ENCODE measurements at regions not wholly inside any gene's neighbourhood (a gene's known extent, or its start where the extent isn't known, plus 50 kb on each side); places are given as distances from the start of the nearest gene placed in this dataset.

DNA sequence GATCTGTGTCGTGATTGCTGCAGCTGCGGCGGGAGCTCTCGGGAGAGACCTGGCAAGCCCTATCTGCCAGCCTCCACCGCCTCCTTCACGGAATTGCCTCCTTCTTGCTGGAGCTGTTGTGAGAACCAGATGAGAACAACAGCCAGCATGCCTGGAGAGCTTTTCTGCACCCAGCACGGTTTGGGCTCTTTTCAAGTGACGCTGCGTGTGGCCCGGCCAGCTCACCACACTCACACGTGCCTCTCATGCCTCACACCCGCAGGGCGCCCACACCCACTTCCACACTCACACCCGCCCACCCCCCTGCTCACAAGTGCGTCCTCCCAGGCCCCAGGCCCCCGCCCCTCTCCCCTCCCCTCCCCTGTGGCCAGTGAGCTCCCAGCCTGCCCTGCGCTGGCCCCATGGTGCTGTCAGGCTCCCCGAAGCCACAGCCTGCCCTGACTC lies 135.7 kb upstream of the RUNX3 start:
- no peak for TF ChIP-seq CTCF (IDR thresholded peaks at IDR 0.05)
- no peak overlapping the region for H3K27ac ChIP-seq
- no peak overlapping the region for H3K4me3 ChIP-seq
- DNase-seq (ENCODE audit: low spot score): no peak

- no peak for TF ChIP-seq CTCF (IDR thresholded peaks at IDR 0.05)
- H3K4me3 ChIP-seq: no peak overlapping the region
- no peak for DNase-seq (ENCODE audit: low spot score)
- no peak overlapping the region for H3K27ac ChIP-seq
These were observed 135.2 kb upstream of the RUNX3 start for GRCh38 chr1:25065321-25065721.

- no peak for TF ChIP-seq CTCF (IDR thresholded peaks at IDR 0.05)
- no peak for DNase-seq (ENCODE audit: low spot score)
- no peak overlapping the region for H3K27ac ChIP-seq
- no peak overlapping the region for H3K4me3 ChIP-seq
These were observed 134.6 kb upstream of the RUNX3 start for GRCh38 chr1:25064465-25065240.

GRCh38 chr1:25063591-25064416 lies 133.7 kb upstream of the RUNX3 start:
- no peak for DNase-seq (ENCODE audit: low spot score)
- no peak overlapping the region for H3K27ac ChIP-seq

DNA sequence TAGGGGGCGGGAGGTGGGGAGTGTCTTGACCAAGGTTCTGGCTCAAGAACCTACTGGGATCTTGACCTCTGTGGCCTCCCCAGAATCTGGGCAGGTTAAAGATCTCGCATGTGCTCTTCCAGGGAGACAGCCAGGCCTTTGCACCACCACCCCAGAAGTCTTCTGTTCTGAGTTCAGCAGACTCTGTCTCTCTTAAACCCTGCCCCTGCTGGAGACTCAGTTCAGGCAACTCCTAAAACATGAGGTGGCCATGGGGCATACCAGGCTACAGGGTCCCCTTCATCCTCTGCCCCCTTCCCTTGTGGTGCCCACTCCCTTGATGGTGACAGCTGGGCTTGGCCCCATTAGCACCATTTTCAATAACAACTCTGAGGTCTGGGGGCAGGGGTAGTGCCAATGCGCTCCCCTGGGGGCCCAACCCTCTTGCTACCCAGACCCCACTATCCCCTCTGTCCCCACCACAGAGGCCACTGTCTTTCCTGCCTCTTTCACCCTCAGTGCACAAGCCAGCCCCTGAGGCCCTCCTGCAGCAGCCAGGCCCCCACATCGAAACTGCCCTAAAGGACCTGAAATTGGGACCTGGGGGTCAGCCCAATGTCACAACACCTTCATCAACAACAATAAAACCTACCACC lies 132.7 kb upstream of the RUNX3 start:
- no peak for TF ChIP-seq CTCF (IDR thresholded peaks at IDR 0.05)
- no peak overlapping the region for H3K27ac ChIP-seq
- no peak for DNase-seq (ENCODE audit: low spot score)
- no peak overlapping the region for H3K4me3 ChIP-seq

More at GRCh38 chr1:25063591-25064416, 133.7 kb upstream of the RUNX3 start:
- TF ChIP-seq CTCF (IDR thresholded peaks at IDR 0.05): no peak
- H3K4me3 ChIP-seq: no peak overlapping the region

- H3K4me3 ChIP-seq: no peak overlapping the region
- no peak for DNase-seq (ENCODE audit: low spot score)
- H3K27ac ChIP-seq: no peak overlapping the region
- no peak for TF ChIP-seq CTCF (IDR thresholded peaks at IDR 0.05)
These were observed 131.4 kb upstream of the RUNX3 start for GRCh38 chr1:25061261-25061995.
